SKM-1 treated with dmso at 0.1 percent for 144 hours (cell line): ENCODE measurements at regions not wholly inside any gene's neighbourhood (a gene's known extent, or its start where the extent isn't known, plus 50 kb on each side); places are given as distances from the start of the nearest gene placed in this dataset.
A peak's percentile ranks its signal among the peaks of the same experiment; 100 is the strongest.
"Not testable (repeated sequence)": the region's sequence is repeated elsewhere in the genome, so short reads cannot be mapped to it uniquely, and the experiment has no call there.

Source experiments
- DNase-seq: peaks from one replicate; lab custom pipeline; 2025; ENCODE audit not compliant: unreplicated experiment; lab: John Stamatoyannopoulos, UW

- DNase-seq, result no peak
Observed at GRCh38 chr1:232859216-232859615, 54.0 kb downstream of the MAP10 start.

DNA sequence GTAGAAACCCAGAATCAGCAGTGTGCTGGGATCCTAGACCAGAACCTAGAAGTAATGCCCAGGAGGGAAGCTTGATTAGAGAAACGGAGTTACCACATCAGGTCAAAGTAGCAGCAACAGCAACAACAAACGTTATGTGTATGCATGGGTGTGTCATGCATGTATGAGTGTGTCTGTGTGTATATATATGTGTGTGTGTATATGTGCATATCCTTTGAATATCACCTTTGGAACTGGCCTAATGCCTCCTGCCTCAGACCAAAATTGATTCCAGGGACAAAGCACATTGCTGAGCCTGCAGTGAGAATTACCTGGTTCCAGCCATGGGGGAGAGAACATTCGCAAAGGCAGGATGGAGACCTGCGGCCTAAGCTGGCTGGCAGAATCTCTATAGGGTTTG lies 55.9 kb downstream of the MAP10 start:
- DNase-seq, result no peak

GRCh38 chr1:232863544-232864275 lies 58.5 kb downstream of the MAP10 start:
- DNase-seq, result no peak

DNA sequence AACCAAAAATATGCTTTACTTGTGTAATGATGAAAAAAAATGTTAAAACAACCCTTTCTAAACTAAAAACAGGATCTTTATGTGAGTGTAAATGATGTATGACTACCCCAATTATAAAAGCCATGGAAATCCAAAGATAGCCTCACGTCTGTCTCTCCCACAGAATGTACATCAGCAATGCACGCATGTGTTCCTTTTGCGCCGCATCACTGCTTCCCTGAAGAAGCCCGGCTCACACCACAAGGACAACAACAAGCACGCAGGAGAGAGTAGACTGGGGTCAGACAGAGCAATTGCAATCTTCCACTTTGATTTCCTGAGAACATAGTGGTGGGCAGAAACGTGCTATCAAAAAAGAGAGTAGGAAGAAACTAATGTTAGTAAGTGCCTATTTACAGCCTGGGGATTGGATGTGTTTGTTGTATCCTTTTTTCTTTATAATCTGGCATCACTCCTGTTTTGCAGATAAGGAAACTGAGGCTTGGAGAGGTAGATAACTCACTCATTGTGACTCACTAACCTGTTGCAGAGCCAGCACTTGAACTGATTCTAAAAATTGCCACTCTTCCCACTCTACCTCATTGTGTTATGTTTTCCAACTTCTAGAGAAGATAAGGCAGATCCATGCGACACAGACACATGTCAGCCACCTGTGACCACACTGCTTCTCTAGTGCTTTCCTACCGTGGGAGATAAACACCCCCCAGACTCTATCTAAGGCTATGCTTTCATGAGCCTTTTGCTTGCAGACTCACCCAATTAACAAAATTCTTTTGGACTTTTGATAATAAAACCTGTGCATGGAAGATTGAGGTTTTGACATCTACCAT lies 60.1 kb downstream of the MAP10 start:
- DNase-seq, result no peak

DNA sequence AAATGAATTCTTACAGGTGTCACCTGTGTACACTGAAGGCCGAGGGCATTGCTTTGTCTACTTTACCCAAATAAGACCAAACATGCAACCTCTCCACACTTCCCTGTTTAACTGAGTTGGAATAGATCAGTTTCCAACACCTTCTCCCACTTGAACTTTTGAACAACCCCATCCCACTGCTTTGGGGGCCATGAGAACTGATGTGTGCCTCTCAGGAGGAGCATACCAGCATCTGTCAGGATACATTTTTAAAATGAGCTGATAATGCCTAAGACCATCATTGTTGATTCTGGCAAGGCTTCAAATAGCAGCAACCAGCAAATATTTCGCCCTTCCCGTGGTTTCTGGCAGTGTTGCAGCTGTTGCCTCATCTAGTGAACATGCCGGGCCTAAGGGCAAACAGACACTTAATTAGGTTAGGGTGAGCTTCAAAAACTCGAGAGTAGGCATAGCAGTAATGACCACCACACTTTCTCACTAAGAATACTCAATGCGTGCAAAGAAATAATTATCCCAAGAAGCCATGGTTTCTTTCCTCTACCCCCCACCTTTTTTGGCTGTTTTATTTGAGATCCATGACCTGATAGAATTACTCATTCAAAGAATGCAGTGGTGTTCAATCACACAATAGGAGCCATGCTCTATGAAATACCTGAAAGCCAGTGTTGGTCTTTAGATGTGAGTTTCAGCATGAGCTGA lies 63.7 kb downstream of the MAP10 start:
- DNase-seq, result peak; percentile 31

DNA sequence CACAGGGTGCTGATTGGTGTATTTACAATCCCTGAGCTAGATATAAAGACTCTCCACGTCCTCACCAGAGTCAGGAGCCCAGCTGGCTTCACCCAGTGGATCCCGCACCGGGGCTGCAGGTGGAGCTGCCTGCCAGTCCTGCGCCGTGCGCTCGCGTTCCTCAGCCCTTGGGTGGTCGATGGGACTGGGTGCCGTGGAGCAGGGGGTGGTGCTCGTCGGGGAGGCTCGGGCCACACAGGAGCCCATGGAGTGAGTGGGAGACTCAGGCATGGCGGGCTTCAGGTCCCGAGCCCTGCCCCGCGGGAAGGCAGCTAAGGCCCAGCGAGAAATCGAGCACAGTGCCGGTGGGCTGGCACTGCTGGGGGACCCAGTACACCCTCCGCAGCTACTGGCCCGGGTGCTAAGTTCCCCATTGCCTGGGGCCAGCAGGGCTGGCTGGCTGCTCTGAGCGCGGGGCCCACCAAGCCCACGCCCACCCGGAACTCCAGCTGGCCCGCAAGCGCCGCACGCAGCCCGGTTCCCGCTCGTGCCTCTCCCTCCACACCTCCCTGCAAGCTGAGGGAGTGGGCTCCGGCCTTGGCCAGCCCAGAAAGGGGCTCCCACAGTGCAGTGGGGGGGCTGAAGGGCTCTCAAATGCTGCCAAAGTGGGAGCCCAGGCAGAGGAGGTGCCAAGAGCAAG lies 66.2 kb downstream of the MAP10 start:
- not testable (repeated sequence) for DNase-seq

GRCh38 chr1:232872284-232872683 lies 67.1 kb downstream of the MAP10 start:
- no peak for DNase-seq

DNA sequence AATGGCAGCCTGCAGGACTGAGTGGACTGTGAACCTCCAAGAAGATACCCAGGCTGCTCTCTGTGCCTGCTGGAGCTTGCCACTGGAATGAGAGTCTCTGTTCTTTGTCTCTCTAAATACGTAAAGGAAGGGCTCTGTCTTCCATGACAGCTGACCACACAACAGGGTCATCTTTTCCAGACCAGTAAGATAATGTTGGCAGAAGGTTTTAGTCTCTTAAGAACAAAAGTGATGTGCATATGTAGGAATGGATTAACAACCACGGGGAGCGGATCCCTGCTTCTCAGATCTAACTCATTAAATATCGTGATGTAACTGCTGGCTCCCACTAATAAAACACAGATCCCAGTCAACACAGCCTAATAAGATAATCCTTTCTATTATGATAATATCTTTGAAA lies 67.5 kb downstream of the MAP10 start:
- no peak for DNase-seq

GRCh38 chr1:232873412-232873811 lies 68.2 kb downstream of the MAP10 start:
- no peak for DNase-seq

GRCh38 chr1:232873931-232874330 lies 68.7 kb downstream of the MAP10 start:
- no peak for DNase-seq

DNA sequence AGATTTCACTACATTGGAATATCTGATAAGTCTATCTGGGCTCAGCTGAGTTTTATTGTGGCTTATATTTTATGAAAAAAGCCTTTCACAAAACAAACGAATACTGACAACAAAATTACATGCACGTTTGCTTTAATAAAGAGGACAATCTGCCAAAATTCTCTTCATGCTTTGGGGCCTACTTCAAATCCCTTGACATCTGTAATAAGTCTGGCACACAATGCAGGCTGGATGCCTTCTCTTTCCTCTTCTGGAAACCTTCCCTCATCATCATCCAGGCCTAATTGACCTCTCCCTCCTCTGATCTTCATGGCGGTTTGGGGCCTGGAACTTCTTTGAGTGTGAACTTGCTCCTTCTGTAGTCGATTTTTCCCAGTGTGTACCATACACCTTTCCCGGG lies 70.3 kb downstream of the MAP10 start:
- DNase-seq, result no peak

DNA sequence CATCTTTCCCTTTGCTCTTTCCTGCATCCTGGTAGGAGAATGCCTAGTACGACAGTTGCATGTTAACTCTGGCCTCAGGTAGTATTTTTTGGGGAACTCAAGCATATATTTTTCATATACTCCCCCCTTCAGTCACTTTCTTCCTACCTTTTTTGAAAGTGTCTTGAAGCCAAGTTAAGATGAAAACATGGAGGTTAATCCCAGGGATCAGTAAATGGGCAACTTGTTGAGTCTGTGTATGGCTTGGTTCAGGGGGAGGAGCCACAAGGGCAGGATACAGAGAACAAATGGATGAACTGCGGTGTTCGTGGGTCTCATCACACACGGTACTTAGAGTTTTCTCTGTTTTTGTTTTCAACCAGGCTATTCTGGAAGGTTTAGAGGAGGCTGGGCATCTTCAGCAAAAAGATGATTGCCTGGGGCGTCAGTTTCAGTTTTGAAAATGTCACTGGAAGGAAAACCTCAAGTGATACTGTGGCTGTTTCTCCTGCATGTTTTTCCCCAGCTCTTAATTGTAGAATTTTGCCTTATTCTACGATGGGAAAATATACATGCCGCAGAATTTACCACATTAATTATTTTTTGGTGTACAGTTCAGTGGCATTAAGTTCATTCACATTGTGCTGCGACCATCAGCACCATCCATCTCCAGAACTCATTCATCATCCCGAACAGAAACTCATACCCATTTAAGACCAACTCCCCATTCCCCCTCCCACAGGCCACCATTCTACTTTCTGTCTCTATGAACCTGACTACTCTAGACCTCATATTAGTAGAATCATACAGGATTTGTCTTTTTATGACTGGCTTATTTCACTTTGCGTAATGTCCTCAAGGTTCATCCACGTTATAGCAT lies 71.5 kb downstream of the MAP10 start:
- no peak for DNase-seq

GRCh38 chr1:232877365-232878028 lies 72.3 kb downstream of the MAP10 start:
- no peak for DNase-seq

DNA sequence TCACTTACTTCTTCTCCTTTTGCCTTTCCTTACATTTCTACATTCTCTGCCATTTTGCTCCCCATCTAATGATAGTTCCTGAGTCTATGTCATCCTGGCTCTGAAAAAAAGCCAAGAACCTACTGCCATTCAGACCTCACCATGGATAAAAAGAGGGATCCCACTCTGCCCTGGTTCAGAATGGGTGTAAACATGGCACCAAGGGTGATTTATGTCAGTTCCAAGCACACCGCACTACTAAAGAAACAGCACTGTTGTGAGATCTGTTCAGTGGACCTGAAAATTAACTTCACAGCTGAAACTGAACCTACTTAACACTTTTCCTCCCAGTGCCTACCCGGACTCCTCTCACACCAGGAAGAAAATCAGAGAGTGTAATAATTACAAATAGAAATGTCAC lies 72.3 kb upstream of the NTPCR start:
- DNase-seq, result no peak

DNA sequence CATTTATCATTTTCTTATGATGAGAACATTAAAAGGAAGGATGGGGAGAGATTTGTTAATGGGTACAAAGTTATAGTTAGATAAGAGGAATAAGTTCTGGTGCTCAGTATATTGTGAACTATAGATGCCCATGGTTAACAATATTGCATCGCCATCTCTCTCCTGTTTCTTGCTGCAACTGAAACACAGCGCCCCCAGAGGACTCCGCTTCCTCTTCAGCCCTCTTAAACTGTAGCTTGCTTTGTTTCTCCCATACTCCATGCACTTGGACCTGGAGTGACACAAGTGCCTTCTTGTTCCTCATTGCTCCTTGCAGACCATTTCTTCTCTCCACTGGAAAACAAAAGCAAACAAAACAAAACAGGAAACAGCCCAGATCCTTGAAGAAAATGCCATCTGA lies 70.1 kb upstream of the NTPCR start:
- DNase-seq, result peak; percentile 27

- DNase-seq, result no peak
Observed at GRCh38 chr1:232883992-232884661, 66.3 kb upstream of the NTPCR start.

- no peak for DNase-seq
Observed at GRCh38 chr1:232886271-232886670, 64.1 kb upstream of the NTPCR start.

GRCh38 chr1:232890340-232890943 lies 60.0 kb upstream of the NTPCR start:
- no peak for DNase-seq

DNA sequence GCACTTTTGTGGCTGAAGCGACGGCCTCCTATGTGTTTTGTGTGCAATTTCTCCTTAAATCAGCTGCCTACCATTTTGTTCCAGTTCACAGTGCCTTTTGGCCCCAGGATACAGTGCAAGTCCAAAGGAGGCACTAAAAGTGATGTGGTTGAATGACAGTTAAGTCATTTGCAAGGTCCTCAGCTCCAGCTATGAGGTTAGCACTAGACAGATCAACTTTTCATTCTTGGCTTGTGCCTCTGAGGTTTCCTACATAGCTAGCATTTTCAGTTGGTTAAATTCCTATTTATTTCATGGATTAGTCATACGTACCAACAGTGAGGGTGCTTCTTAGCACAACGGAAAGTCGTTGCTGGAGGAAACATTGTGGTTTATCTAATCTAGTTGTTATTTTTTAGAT lies 59.3 kb upstream of the NTPCR start:
- DNase-seq, result no peak
